Fibroblast of villous mesenchyme (primary cell): ENCODE measurements at regions not wholly inside any gene's neighbourhood (a gene's known extent, or its start where the extent isn't known, plus 50 kb on each side); places are given as distances from the start of the nearest gene placed in this dataset.
"Not testable (repeated sequence)": the region's sequence is repeated elsewhere in the genome, so short reads cannot be mapped to it uniquely, and the experiment has no call there.

Source experiments
- DNase-seq: peaks from one replicate; pipeline ENCODE4 v3.0.0-alpha.2; 2010; ENCODE audit warnings: low read depth
- H3K4me3 ChIP-seq: 2 replicates; pipeline ENCODE4 v1.5.1; 2011; ENCODE audit warnings: low read depth, mild to moderate bottlenecking, low read length
- CTCF ChIP-seq: IDR thresholded peaks from 2 replicates; pipeline ENCODE4 v1.5.1; 2012; ENCODE audit warnings: low read depth, mild to moderate bottlenecking, low read length; ENCODE audit not compliant: insufficient read depth

GRCh38 chr15:79561982-79562381 is 129.8 kb downstream of the MINAR1 start:
- H3K4me3 ChIP-seq: no peak overlapping the region
- TF ChIP-seq CTCF: no peak

GRCh38 chr15:79562403-79562815 is 130.3 kb downstream of the MINAR1 start:
- DNase-seq: peak; percentile 0
- H3K4me3 ChIP-seq: no peak overlapping the region
- TF ChIP-seq CTCF: no peak

More at GRCh38 chr15:79561982-79562381, 129.8 kb downstream of the MINAR1 start:
- no peak for DNase-seq

- TF ChIP-seq CTCF: no peak
- no peak for DNase-seq
Measured at GRCh38 chr15:79562899-79563298, 130.8 kb downstream of the MINAR1 start.

GRCh38 chr15:79570004-79570403 is 137.9 kb downstream of the MINAR1 start:
- no peak overlapping the region for H3K4me3 ChIP-seq

More at GRCh38 chr15:79562899-79563298, 130.8 kb downstream of the MINAR1 start:
- no peak overlapping the region for H3K4me3 ChIP-seq

GRCh38 chr15:79572691-79573404 is 140.7 kb downstream of the MINAR1 start:
- no peak for DNase-seq
- no peak for TF ChIP-seq CTCF
- H3K4me3 ChIP-seq: no peak overlapping the region

More at GRCh38 chr15:79570004-79570403, 137.9 kb downstream of the MINAR1 start:
- no peak for TF ChIP-seq CTCF
- no peak for DNase-seq

- not testable (repeated sequence) for DNase-seq, H3K4me3 ChIP-seq
Measured at GRCh38 chr15:79574431-79575273, 142.5 kb downstream of the MINAR1 start.

- TF ChIP-seq CTCF: no peak
- DNase-seq: peak; percentile 20
- H3K4me3 ChIP-seq: no peak overlapping the region
Measured at GRCh38 chr15:79582650-79583049, 150.5 kb downstream of the MINAR1 start.
